ENCODE measurements at regions not wholly inside any gene's neighbourhood (a gene's known extent, or its start where the extent isn't known, plus 50 kb on each side); places are given as distances from the start of the nearest gene placed in this dataset.

DNA sequence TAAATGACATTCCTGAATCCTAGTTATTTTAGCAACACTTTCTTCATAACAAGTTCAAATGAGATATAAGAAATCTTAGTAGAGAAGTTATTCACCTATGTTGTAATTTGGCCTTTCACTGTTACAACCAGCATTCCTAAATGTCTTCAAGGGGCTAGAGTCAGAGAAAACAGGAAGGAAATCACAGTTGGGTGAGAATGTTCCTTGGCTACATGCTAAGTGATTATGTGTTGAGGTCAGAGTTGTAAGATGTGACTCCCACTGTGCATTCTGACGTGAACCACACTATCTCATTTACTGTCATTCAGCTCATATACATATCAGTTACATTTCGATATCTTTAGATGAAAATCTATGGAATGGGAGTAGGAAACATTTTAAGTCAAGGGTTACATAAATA lies 51.0 kb upstream of the MLIP start:
- DNase-seq = no peak
